ENCODE measurements at regions not wholly inside any gene's neighbourhood (a gene's known extent, or its start where the extent isn't known, plus 50 kb on each side); places are given as distances from the start of the nearest gene placed in this dataset.

DNA sequence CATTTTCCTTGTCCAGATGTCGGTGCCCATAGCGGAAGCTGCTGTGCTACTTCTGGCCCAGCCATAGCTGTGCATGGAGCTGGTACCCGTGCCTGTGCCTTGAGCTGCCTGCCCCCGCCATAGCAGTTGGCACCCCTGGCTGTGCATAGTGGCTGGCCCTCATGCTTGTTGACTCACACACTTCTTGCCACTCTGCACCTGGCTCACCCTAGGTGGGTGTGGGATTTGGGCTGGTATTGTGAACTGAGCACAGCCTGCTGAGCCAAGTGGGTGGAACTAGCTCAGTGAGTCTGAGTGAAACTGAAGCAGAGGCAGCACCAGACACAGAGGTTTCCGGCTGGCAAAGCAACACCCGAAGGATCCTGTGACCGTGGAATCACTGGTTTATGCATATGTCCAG is 689.5 kb upstream of the EYS start:
- ChIA-PET POLR2A (ENCODE audit: unreplicated experiment) (no interaction called here), CTCF (no interaction called here)
- H3F3A ChIP-seq (ENCODE audit: insufficient read depth, low read depth), result no peaks in the 10 kb centered on the region
- H3K27me3 ChIP-seq (ENCODE audit: insufficient read depth, low read depth), result no peaks in the 10 kb centered on the region
- H3K27ac ChIP-seq, result no peak overlapping the region
- H3K4me1 ChIP-seq (replicated peaks; ENCODE audit: insufficient read depth), result no peaks in the 10 kb centered on the region
- DNase-seq, result no peak
- TF ChIP-seq, protein P1, sequence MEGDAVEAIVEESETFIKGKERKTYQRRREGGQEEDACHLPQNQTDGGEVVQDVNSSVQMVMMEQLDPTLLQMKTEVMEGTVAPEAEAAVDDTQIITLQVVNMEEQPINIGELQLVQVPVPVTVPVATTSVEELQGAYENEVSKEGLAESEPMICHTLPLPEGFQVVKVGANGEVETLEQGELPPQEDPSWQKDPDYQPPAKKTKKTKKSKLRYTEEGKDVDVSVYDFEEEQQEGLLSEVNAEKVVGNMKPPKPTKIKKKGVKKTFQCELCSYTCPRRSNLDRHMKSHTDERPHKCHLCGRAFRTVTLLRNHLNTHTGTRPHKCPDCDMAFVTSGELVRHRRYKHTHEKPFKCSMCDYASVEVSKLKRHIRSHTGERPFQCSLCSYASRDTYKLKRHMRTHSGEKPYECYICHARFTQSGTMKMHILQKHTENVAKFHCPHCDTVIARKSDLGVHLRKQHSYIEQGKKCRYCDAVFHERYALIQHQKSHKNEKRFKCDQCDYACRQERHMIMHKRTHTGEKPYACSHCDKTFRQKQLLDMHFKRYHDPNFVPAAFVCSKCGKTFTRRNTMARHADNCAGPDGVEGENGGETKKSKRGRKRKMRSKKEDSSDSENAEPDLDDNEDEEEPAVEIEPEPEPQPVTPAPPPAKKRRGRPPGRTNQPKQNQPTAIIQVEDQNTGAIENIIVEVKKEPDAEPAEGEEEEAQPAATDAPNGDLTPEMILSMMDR (conservative IDR thresholded peaks at IDR 0.05), result no peak
- TF ChIP-seq EZH2 (IDR thresholded peaks at IDR 0.05; ENCODE audit: low read depth), result no peak
- no peak overlapping the region for H3K4me2 ChIP-seq
- no peak overlapping the region for H2AFZ ChIP-seq
- H3K9me2 ChIP-seq (ENCODE audit: insufficient read depth), result no peaks in the 10 kb centered on the region
- no peaks in the 10 kb centered on the region for H4K20me1 ChIP-seq (ENCODE audit: insufficient read depth)
- intact Hi-C loops (cut with micrococcal nuclease; ENCODE audit: unreplicated experiment), result no loop called here
- H3K4me3 ChIP-seq, result no peak overlapping the region
- no peaks in the 10 kb centered on the region for H3K9me3 ChIP-seq (ENCODE audit: insufficient read depth, low read depth)
- H3K36me3 ChIP-seq (ENCODE audit: low read depth), result no peaks in the 10 kb centered on the region
- BruUV-seq (replicated peaks), result no TSS peak
- H3K79me2 ChIP-seq (ENCODE audit: low read depth), result no peaks in the 10 kb centered on the region

DNA sequence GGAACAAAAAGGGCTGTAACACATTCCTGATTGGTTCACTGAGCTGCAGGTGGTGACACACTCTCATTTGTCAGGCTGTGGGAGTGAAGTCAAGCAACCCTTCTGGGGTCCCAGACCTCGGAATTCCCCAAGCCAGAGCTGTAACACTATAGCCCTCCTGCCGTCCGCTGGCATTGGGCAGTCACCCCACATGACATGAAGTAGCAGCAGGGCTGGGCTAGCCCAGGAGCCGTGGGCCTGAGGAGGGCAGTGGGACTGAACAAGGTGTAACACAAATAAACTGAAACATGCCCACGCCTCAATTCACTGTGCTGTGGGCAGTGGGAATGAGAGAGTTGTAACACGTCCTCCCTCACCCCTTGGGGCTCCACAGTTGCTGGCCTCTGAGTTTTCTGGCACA is 689.1 kb upstream of the EYS start:
- Histone ChIP-seq H3K9me2 (ENCODE audit: insufficient read depth) (no peaks in the 10 kb centered on the region), H2AFZ (no peak overlapping the region), H3K27ac (no peak overlapping the region), H3K9me3 (ENCODE audit: insufficient read depth, low read depth) (no peaks in the 10 kb centered on the region), H3K4me3 (no peak overlapping the region), H3F3A (ENCODE audit: insufficient read depth, low read depth) (no peaks in the 10 kb centered on the region), H3K4me2 (no peak overlapping the region), H4K20me1 (ENCODE audit: insufficient read depth) (no peaks in the 10 kb centered on the region), H3K79me2 (ENCODE audit: low read depth) (no peaks in the 10 kb centered on the region), H3K27me3 (ENCODE audit: insufficient read depth, low read depth) (no peaks in the 10 kb centered on the region), H3K4me1 (replicated peaks; ENCODE audit: insufficient read depth) (no peaks in the 10 kb centered on the region), H3K36me3 (ENCODE audit: low read depth) (no peaks in the 10 kb centered on the region)
- intact Hi-C loops (cut with micrococcal nuclease; ENCODE audit: unreplicated experiment), result no loop called here
- DNase-seq, result no peak
- CTCF ChIA-PET, result no interaction called here
- BruUV-seq (replicated peaks), result no TSS peak
- POLR2A ChIA-PET (ENCODE audit: unreplicated experiment), result no interaction called here
- no peak for TF ChIP-seq EZH2 (IDR thresholded peaks at IDR 0.05; ENCODE audit: low read depth)

DNA sequence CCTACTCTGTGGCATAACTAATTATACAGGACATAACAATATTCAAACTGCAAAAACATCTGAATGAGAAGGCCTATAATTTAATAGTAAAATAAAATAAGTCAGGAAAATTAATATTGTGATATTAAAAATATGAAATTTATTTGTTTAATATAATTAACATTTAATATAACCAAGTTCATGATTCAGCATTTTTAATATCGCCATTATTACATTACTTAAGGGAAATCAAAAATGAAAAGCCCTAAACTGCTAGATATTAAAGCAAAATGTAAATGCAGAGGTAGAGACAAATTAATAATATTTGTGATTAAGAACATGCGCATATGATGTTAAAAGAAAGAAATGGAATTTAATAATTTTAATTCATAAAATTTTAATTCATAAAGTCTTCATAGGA is 683.4 kb upstream of the EYS start:
- Histone ChIP-seq H4K20me1 (ENCODE audit: insufficient read depth) (no peaks in the 10 kb centered on the region), H3K4me2 (no peak overlapping the region), H3K4me3 (no peak overlapping the region), H3K4me1 (replicated peaks; ENCODE audit: insufficient read depth) (no peaks in the 10 kb centered on the region), H3K9me2 (ENCODE audit: insufficient read depth) (no peaks in the 10 kb centered on the region), H3K79me2 (ENCODE audit: low read depth) (no peaks in the 10 kb centered on the region), H3K27me3 (ENCODE audit: insufficient read depth, low read depth) (no peaks in the 10 kb centered on the region), H3K27ac (no peak overlapping the region), H3F3A (ENCODE audit: insufficient read depth, low read depth) (no peaks in the 10 kb centered on the region), H3K9me3 (ENCODE audit: insufficient read depth, low read depth) (no peaks in the 10 kb centered on the region), H2AFZ (no peak overlapping the region), H3K36me3 (ENCODE audit: low read depth) (no peaks in the 10 kb centered on the region)
- BruUV-seq (replicated peaks), result no TSS peak
- TF ChIP-seq, protein P1 (conservative IDR thresholded peaks at IDR 0.05), result no peak
- TF ChIP-seq EZH2 (IDR thresholded peaks at IDR 0.05; ENCODE audit: low read depth), result no peak
- no peak for DNase-seq
- ChIA-PET CTCF (no interaction called here), POLR2A (ENCODE audit: unreplicated experiment) (no interaction called here)
- intact Hi-C loops (cut with micrococcal nuclease; ENCODE audit: unreplicated experiment), result no loop called here

DNA sequence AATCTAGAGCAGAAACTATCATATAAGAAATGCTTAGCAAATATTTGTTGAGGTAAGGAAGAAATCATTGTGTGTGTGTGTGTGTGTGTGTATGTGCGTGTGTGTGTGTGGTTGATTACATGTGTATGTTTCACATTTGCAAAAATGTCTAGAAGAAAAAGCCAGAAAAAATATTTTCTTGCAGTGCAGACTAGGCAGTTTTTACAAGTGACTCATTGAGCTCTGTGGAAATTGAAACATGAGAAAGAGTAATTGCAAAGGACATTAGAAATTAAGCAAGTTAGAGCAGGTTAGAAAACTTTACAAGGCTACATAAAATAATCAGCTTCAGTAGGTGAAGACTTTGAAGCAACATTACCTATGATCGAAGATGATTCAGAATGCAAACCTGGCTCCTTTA is 669.0 kb upstream of the EYS start:
- H3K9me2 ChIP-seq (ENCODE audit: insufficient read depth), result no peaks in the 10 kb centered on the region
- no peaks in the 10 kb centered on the region for H3K4me1 ChIP-seq (replicated peaks; ENCODE audit: insufficient read depth)
- no TSS peak for BruUV-seq (replicated peaks)
- no peak overlapping the region for H3K27ac ChIP-seq
- TF ChIP-seq, protein P1 (conservative IDR thresholded peaks at IDR 0.05), result no peak
- TF ChIP-seq EZH2 (IDR thresholded peaks at IDR 0.05; ENCODE audit: low read depth), result no peak
- intact Hi-C loops (cut with micrococcal nuclease; ENCODE audit: unreplicated experiment), result no loop called here
- no peaks in the 10 kb centered on the region for H3K36me3 ChIP-seq (ENCODE audit: low read depth)
- POLR2A ChIA-PET (ENCODE audit: unreplicated experiment), result no interaction called here
- H3K27me3 ChIP-seq (ENCODE audit: insufficient read depth, low read depth), result no peaks in the 10 kb centered on the region
- no peaks in the 10 kb centered on the region for H3K9me3 ChIP-seq (ENCODE audit: insufficient read depth, low read depth)
- CTCF ChIA-PET, result no interaction called here
- H4K20me1 ChIP-seq (ENCODE audit: insufficient read depth), result no peaks in the 10 kb centered on the region; the same call in 1 of the 2 replicates
- H3K79me2 ChIP-seq (ENCODE audit: low read depth), result no peaks in the 10 kb centered on the region
- H3K4me3 ChIP-seq, result no peak overlapping the region
- no peaks in the 10 kb centered on the region for H3F3A ChIP-seq (ENCODE audit: insufficient read depth, low read depth)
- DNase-seq, result no peak
- no peak overlapping the region for H2AFZ ChIP-seq
- no peak overlapping the region for H3K4me2 ChIP-seq

Measured in PC-9 (cell line).